Activated CD4-positive, alpha-beta T cell treated with anti-CD3 and anti-CD28 coated beads for 24 hours (primary cell): ENCODE measurements at regions not wholly inside any gene's neighbourhood (a gene's known extent, or its start where the extent isn't known, plus 50 kb on each side); places are given as distances from the start of the nearest gene placed in this dataset.
"Not testable (repeated sequence)": the region's sequence is repeated elsewhere in the genome, so short reads cannot be mapped to it uniquely, and the experiment has no call there.

ENCODE experiments used
- DNase-seq, 2 donors: peaks; one replicate each; pipeline ENCODE4 v3.0.0-alpha.2; 2020; ENCODE audit warnings: low read depth in 2 of 2

GRCh38 chr2:16203691-16204090 lies 263.3 kb downstream of the MYCN start:
- DNase-seq = no peak

DNA sequence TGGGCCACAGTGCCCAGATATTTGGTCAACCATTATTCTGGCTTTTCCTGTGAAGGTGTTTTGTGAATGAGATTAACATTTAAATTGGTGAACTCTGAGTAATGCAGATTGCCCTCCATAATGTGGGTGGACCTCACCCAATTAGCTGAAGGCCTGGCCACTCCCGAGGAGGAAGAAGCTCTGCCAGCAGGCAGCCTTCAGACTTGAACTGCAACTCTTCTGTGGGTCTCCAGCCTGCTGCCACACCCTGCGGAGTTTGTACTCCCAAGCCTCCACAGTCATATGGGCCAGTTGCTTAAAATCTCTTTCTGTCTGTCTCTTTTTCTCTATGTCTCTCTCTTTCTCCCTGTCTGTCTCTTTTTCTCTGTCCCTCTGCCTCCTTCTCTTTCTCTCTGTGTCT lies 262.7 kb downstream of the MYCN start:
- DNase-seq = no peak

DNA sequence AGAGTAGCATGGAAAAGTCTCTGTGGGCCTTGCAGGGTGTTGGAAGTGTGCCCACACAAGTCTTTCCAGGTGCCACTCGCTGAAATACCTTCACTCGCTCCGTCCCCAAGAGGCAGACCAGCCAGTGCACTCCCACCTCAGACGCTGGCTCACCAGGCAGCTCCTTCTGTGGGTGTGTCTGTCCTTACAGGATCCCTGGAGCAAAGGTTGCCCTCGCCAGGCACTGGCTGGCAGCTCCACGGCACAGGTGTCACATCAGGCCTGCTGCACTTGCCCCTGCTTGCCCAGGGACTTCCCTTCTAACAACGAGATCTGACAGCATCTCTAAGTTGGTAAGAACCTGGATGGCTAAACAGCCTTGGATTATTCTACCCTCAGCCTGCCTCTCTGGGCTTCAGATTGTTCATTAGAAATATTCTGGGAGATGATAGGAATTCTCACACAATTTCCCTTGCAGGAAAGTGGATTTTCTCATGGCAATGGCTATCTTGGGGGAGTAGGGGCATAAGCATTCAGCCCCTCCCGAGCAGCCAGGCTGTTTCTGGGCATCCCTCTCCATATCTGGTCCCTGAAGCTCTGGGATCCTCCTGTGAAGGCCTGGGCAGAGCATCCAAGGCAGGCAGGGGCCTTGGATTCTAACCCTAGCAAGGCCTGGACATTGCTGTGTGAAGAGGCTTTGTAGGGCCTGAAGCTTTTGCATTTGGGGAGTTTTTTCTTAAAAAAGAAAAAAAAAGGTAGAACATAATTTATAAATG lies 262.1 kb downstream of the MYCN start:
- DNase-seq = no peak

DNA sequence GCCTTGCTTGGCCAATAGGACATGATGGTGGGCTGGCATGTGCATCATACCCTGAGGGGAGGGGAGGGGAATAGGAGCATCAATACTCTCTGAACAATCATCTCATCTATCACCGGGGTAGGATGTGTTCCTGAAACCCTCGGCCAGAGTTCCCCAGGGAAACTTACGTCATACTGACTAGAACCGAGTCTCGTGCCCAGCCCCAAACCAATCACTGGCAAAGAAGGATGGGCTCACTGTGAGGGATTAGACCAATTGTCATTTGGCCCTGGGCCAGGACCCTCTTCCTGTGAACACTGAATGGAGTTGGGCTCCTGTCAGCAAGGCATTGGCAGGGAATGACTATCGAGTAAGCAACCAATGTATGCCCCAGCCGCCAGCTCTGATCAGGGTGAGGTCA lies 261.5 kb downstream of the MYCN start:
- DNase-seq = no peak

DNA sequence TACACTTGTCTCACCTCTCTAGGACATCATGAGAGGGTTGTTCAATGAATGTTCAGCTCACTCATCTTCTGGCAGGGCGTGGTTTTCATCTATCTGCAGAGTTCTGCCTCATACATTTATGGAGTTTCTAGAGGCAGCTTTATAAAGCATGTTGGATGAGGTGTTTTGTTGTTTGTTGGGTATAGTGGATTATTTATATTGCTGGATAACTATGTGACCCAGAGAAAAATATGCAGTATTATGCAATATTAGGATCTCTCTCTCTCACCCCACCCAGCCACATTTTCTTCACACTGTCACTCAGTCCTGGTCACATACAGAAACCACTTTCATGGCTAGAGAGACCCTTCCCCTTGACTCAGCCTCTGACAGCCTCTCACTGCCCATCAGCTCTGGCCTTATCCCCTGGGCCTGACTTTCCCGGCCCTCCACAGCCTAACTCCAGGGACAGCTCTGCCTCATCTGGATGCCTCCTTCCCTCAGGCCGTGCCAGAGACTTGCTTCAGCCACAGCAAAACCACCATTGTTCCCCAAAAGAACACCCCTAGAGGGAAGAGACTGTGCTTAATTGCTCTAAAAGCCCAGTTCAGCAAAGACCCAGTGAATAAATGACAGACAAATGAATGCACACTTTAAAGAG lies 260.3 kb downstream of the MYCN start:
- no peak for DNase-seq

DNA sequence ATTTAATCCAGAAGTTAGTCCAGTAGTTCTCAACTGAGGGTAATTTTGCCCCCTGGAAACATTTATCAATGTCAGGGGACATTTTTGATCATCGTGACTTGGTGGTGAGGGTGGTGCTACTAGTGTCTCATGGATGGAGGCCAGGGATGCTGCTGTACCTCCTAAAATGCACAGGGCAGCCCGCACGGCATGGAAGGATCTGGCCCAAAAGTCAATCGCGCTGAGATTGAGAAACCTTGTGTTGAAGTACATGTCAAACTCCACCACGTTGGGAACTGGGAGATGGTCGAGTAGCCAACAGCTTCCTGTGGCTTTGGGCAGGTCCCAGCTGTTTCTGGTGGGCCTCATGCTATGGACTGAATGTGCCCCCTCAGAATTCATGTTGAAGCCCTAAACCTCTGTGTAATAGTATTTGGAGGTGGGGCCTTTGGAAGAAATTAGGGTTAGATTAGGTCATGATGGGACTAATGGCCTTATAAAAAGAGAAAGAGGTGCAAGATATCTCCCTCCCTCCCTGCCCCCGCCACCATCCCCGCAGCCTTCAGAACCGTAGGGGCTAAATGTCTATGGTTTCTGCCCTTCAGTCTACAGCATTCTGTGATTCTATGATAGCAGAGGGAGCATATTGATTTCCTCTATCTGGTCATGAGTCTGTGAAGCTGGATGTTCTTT lies 259.7 kb downstream of the MYCN start:
- no peak for DNase-seq

DNA sequence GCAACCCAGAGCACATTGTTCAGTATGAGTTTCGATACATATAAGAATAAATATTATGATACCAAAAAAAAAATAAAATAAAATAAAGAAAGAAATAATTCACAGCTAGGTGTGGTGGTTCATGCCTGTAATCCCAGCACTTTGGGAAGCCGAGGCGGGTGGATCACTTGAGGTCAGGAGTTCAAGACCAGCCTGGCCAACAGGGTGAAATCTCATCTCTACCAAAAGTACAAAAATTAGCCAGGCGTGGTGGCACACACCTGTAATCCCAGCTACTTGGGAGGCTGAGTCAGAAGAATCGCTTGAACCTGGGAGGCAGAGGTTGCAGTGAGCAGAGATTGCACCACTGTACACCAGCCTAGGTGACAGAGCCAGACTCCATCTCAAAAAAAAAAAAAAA lies 258.9 kb downstream of the MYCN start:
- not testable (repeated sequence) for DNase-seq

DNA sequence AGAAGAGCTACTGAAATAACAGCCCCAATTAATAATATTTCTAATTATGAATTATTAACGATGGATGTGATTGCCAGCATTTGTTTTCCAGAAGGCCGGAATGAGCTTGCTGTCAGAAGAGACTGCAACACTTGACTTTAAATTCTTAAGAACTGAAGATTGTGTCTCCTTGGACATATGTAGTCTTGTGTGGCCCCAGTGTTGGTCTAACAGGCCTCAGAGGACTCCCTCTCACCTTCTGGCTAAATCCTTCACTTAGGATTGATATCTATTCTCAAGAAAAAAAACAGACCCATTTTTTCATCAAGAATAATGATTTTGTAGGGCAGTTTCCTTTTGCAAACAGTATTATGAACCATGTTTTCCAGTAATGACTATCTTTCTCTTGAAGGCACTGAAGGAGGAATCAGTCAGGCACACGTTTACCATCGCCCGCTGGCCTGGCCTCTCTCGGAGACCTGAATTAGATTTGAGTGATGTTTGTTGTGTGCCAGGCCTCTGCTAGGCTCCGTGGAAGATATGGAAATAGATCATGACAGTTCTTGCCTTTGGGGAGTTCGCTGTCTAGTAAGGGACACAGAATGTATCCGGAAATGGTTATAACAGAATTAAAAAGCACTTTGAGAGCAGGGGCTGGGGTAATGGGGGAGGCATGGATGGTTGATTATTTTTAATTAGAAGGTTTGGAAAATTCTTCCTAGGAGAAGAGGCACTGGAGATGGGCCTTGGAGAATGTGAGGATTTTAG lies 258.0 kb downstream of the MYCN start:
- DNase-seq = no peak

GRCh38 chr2:16197504-16198147 lies 257.3 kb downstream of the MYCN start:
- DNase-seq = no peak

- no peak for DNase-seq
Measured at GRCh38 chr2:16196687-16197503, 256.5 kb downstream of the MYCN start.

- DNase-seq = no peak
Measured at GRCh38 chr2:16195681-16196070, 255.3 kb downstream of the MYCN start.

DNA sequence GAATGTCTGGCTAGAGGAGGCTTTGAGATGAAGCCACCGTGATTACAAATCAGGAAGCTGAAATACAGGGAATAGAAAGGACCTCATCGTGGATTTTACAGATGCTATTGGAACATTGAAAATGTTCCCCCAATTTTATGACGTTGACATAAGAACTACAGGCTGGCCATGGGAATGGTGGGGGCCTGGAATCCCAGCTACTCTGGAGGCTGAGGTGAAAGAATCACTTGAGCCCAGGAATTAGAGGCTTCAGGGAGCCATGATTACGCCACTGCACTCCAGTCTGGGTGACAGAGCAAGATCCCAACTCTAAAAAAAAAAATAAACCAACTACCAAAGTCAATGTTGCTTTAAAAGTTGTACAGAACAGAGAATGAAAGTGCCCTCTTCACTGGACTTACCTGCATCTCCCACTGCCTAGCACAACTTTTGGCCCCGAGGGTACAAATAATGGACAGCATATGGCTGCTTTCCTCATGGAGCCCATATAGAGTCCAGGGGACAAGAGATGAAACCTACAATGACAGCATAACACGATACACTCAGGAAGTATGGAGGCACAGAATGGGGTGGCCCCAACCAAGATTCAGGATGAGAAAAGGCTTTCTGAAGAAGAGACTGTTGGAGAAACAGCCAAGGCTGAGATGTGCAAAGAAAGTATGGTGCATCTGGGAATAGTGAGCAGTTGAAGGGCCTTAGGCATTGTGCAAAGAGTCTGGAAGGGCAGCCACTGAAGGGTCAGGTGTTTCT lies 254.8 kb downstream of the MYCN start:
- DNase-seq = no peak

DNA sequence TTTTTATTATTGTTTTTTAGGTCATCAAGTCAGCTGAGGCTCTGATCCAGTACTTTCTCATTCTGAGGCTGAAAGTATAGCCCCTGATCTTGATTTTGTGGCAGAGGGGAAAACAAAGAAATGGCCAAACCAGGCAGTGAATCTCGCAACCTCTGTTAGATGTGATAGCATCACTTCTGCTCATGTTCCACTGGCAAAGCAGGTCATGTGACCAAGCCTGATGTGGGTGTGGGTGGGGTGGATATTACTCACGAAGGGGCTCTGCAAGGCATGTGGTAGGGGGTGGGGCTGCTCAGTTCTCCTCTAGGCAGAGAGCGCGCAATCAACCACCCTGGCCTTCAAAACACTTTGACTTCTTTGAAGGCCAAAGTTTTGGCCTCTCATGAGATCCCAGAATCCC lies 254.2 kb downstream of the MYCN start:
- DNase-seq = no peak

- DNase-seq = no peak
Measured at GRCh38 chr2:16194096-16194390, 253.7 kb downstream of the MYCN start.

GRCh38 chr2:16192416-16193216 lies 252.3 kb downstream of the MYCN start:
- DNase-seq = no peak

DNA sequence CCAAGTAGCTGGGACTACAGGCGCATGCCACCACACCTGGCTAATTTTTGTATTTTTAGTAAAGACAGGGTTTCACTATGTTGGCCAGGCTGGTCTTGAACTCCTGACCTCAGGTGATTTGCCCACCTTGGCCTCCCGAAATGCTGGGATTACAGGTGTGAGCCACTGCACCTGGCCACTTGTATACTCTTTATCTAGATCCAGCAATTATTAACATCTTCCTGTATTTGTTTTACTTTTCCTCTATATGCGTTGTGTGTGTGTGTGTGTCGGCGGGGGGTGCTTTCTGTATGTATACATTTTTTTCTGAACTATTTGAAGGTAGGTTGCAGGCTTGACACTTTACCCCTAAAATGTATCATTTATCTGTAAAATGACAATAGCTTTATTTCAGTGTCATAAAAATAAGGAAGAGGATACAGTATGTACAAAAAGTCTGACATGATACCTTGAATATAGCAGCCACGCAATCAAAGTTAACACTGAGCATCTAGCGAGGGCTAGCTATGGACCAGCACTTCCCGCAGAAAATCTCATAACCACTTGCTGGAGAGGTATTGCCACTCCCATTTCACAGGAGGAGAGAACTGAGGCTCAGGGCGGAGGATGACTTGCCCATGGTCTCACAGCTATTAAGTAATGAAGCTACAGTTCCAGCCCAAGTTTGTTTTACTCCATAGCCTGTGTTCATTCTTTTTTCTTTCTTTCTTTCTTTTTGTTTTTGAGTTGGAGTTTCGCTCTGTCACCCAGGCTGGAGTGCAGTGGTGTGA lies 251.3 kb downstream of the MYCN start:
- no peak for DNase-seq

DNA sequence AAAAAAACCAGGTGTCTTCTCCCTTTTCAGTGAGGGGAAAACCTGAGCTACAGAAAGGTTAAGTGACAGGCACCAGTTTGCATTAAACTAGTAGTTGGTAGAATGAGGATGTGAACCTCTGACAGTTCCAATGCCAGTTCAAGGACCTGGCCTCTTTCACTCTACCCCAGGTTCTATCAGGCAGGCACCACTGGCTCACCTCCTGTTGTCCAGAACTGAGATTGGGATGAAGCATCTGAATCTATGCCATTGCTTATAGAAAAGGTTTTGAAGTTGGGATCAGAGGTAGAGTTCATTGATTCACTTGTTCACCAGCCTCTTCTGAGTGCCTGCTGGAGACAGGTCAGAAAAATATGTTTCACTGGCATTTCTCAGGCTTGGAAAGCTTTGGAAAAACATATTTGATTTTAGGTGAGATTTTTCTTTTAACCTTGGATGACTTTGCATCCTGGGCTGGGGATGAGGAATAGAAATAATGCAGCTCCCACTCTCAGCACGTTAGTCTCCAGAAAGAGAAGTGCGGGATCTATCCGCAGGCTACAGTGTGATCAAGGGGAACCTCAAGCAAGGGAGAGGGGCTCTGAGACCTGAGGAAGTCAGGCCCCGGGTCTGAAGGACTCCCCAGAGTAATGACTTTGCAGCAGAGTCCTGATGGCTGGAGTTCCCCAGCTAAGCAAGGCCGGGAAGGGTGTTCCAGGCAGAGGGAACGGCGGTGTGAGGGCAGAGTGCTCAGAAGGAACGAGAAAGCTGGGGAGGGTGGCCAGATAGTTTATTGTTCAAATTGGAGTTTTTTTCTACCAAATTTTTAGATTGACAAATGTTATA lies 250.3 kb downstream of the MYCN start:
- no peak for DNase-seq

GRCh38 chr2:16189836-16190160 lies 249.4 kb downstream of the MYCN start:
- DNase-seq = no peak
